ENCODE measurements at regions not wholly inside any gene's neighbourhood (a gene's known extent, or its start where the extent isn't known, plus 50 kb on each side); places are given as distances from the start of the nearest gene placed in this dataset.

- DNase-seq (ENCODE audit: low spot score in 2 of 2) = no peak
- H3K9me3 Mint-ChIP-seq = no peaks in the 10 kb centered on the region
These were observed 248.4 kb downstream of the C16orf95 start for GRCh38 chr16:87068762-87069150.

GRCh38 chr16:87070657-87071056 lies 246.5 kb downstream of the C16orf95 start:
- DNase-seq (ENCODE audit: low spot score in 2 of 2) (no peak), ATAC-seq (no peak)
- Mint-ChIP-seq H3K9me3 (no peaks in the 10 kb centered on the region), H3K36me3 (no peaks in the 10 kb centered on the region), H3K27ac (no peak overlapping the region)

More at GRCh38 chr16:87068762-87069150, 248.4 kb downstream of the C16orf95 start:
- ATAC-seq = no peak
- Mint-ChIP-seq H3K36me3 (no peaks in the 10 kb centered on the region), H3K27ac (no peak overlapping the region)

- Mint-ChIP-seq H3K36me3 (no peaks in the 10 kb centered on the region), H3K27ac (no peak overlapping the region), H3K9me3 (no peaks in the 10 kb centered on the region)
- no peak for ATAC-seq
- DNase-seq (ENCODE audit: low spot score in 2 of 2) = no peak
These were observed 245.1 kb downstream of the C16orf95 start for GRCh38 chr16:87072101-87072500.

- DNase-seq (ENCODE audit: low spot score in 2 of 2) (no peak), ATAC-seq (no peak)
- Mint-ChIP-seq H3K27ac (no peak overlapping the region), H3K9me3 (peaks cover 0 to 10% of the 10 kb centered on the region in 2 donors), H3K36me3 (no peaks in the 10 kb centered on the region)
These were observed 242.4 kb downstream of the C16orf95 start for GRCh38 chr16:87074641-87075318.

- H3K9me3 Mint-ChIP-seq = peaks cover 2 to 13% of the 10 kb centered on the region in 2 donors
- DNase-seq (ENCODE audit: low spot score in 2 of 2) (no peak), ATAC-seq (no peak)
- H3K27ac Mint-ChIP-seq = no peak overlapping the region
- H3K36me3 Mint-ChIP-seq = peaks cover 0 to 2% of the 10 kb centered on the region in 2 donors
These were observed 241.8 kb downstream of the C16orf95 start for GRCh38 chr16:87075319-87075860.

- DNase-seq (ENCODE audit: low spot score in 2 of 2) (no peak), ATAC-seq (no peak)
- Mint-ChIP-seq H3K27ac (no peak overlapping the region), H3K36me3 (peaks cover 7 to 13% of the 10 kb centered on the region in 2 donors), H3K9me3 (peaks cover 13 to 23% of the 10 kb centered on the region in 2 donors)
These were observed 240.8 kb downstream of the C16orf95 start for GRCh38 chr16:87076331-87076949.

GRCh38 chr16:87076950-87077749 lies 240.0 kb downstream of the C16orf95 start:
- ATAC-seq (peak in 1 of 2 donors; percentile 51), DNase-seq (ENCODE audit: low spot score in 2 of 2) (peak in 1 of 2 donors; percentile 64)
- Mint-ChIP-seq H3K36me3 (peaks cover 11 to 20% of the 10 kb centered on the region in 2 donors), H3K9me3 (peaks cover 20 to 27% of the 10 kb centered on the region in 2 donors), H3K27ac (no peak overlapping the region)

GRCh38 chr16:87077750-87078127 lies 239.5 kb downstream of the C16orf95 start:
- DNase-seq (ENCODE audit: low spot score in 2 of 2) (no peak), ATAC-seq (no peak)
- H3K36me3 Mint-ChIP-seq = peaks cover 11 to 26% of the 10 kb centered on the region in 2 donors
- H3K9me3 Mint-ChIP-seq = peaks cover 23 to 30% of the 10 kb centered on the region in 2 donors
- no peak overlapping the region for H3K27ac Mint-ChIP-seq

- DNase-seq (ENCODE audit: low spot score in 2 of 2) (no peak), ATAC-seq (no peak)
- Mint-ChIP-seq H3K9me3 (peaks cover 27 to 35% of the 10 kb centered on the region in 2 donors), H3K27ac (no peak overlapping the region), H3K36me3 (peaks cover 11 to 31% of the 10 kb centered on the region in 2 donors)
These were observed 236.5 kb downstream of the C16orf95 start for GRCh38 chr16:87080571-87081167.

- DNase-seq (ENCODE audit: low spot score in 2 of 2) (no peak), ATAC-seq (no peak)
- no peak overlapping the region for H3K27ac Mint-ChIP-seq
These were observed 231.8 kb downstream of the C16orf95 start for GRCh38 chr16:87085441-87085840.

GRCh38 chr16:87086156-87086555 lies 231.0 kb downstream of the C16orf95 start:
- H3K36me3 Mint-ChIP-seq = peaks cover 7 to 22% of the 10 kb centered on the region in 2 donors
- ATAC-seq = no peak
- peaks cover 15 to 17% of the 10 kb centered on the region in 2 donors for H3K9me3 Mint-ChIP-seq
- H3K27ac Mint-ChIP-seq = no peak overlapping the region
- no peak for DNase-seq (ENCODE audit: low spot score in 2 of 2)

More at GRCh38 chr16:87085441-87085840, 231.8 kb downstream of the C16orf95 start:
- peaks cover 22 to 25% of the 10 kb centered on the region in 2 donors for H3K9me3 Mint-ChIP-seq
- peaks cover 11 to 29% of the 10 kb centered on the region in 2 donors for H3K36me3 Mint-ChIP-seq

- Mint-ChIP-seq H3K9me3 (peaks cover 11 to 13% of the 10 kb centered on the region in 2 donors), H3K27ac (no peak overlapping the region), H3K36me3 (peaks cover 2 to 17% of the 10 kb centered on the region in 2 donors)
- no peak for ATAC-seq
- DNase-seq (ENCODE audit: low spot score in 2 of 2) = no peak
These were observed 230.6 kb downstream of the C16orf95 start for GRCh38 chr16:87086575-87086974.

GRCh38 chr16:87092958-87093357 lies 224.2 kb downstream of the C16orf95 start:
- no peaks in the 10 kb centered on the region for H3K36me3 Mint-ChIP-seq
- ATAC-seq (no peak), DNase-seq (ENCODE audit: low spot score in 2 of 2) (no peak)
- no peak overlapping the region for H3K27ac Mint-ChIP-seq
- no peaks in the 10 kb centered on the region for H3K9me3 Mint-ChIP-seq

GRCh38 chr16:87093804-87094555 lies 223.2 kb downstream of the C16orf95 start:
- DNase-seq (ENCODE audit: low spot score in 2 of 2) = no peak
- Mint-ChIP-seq H3K36me3 (no peaks in the 10 kb centered on the region), H3K27ac (no peak overlapping the region), H3K9me3 (no peaks in the 10 kb centered on the region)
- ATAC-seq = no peak

- Mint-ChIP-seq H3K9me3 (no peaks in the 10 kb centered on the region), H3K27ac (no peak overlapping the region), H3K36me3 (no peaks in the 10 kb centered on the region)
- DNase-seq (ENCODE audit: low spot score in 2 of 2) (no peak), ATAC-seq (no peak)
These were observed 222.7 kb downstream of the C16orf95 start for GRCh38 chr16:87094556-87094865.

GRCh38 chr16:87095271-87095670 lies 221.9 kb downstream of the C16orf95 start:
- Mint-ChIP-seq H3K27ac (no peak overlapping the region), H3K36me3 (no peaks in the 10 kb centered on the region), H3K9me3 (no peaks in the 10 kb centered on the region)
- DNase-seq (ENCODE audit: low spot score in 2 of 2) = no peak
- ATAC-seq = no peak

All from activated naive CD4-positive, alpha-beta T cell treated with anti-CD3 and anti-CD28 coated beads, Interleukin-2, amount 50 U/mL, for 72 hours (primary cell).